Astrocyte (in vitro differentiated cells and primary cell): ENCODE measurements at regions not wholly inside any gene's neighbourhood (a gene's known extent, or its start where the extent isn't known, plus 50 kb on each side); places are given as distances from the start of the nearest gene placed in this dataset.

Experiments
- DNase-seq: peaks from one replicate; pipeline ENCODE4 v3.0.0-alpha.2; 2010; ENCODE audit warnings: low read depth
- FAIRE-seq: peaks from 2 replicates; lab custom pipeline; 2011; peaks lifted over from hg19 to GRCh38; lab: Jason Lieb, UNC
- H2AFZ ChIP-seq: 2 replicates; pipeline ENCODE4 v1.6.0; 2012; ENCODE audit warnings: low read depth, low read length, inconsistent platforms
- H3K27ac ChIP-seq: 2 replicates; pipeline ENCODE4 v1.5.1; 2011; ENCODE audit warnings: low read depth, low read length, inconsistent platforms
- H3K27me3 ChIP-seq: 2 replicates; pipeline ENCODE4 v1.6.0; 2011; ENCODE audit warnings: low read length, inconsistent platforms; ENCODE audit not compliant: insufficient read depth
- H3K36me3 ChIP-seq: 2 replicates; pipeline ENCODE4 v1.5.1; 2011; ENCODE audit warnings: low read length, inconsistent platforms; ENCODE audit not compliant: insufficient read depth
- H3K4me1 ChIP-seq: 2 replicates; pipeline ENCODE4 v1.5.1; 2011; ENCODE audit warnings: low read length, inconsistent platforms; ENCODE audit not compliant: insufficient read depth
- H3K4me2 ChIP-seq: 2 replicates; pipeline ENCODE4 v1.6.0; 2012; ENCODE audit warnings: low read length, inconsistent platforms
- H3K4me3 ChIP-seq: 2 replicates; pipeline ENCODE4 v1.5.1; 2011; ENCODE audit warnings: low read depth, mild to moderate bottlenecking, low read length, inconsistent platforms; ENCODE audit not compliant: insufficient read depth
- H3K79me2 ChIP-seq: 2 replicates; pipeline ENCODE4 v1.6.0; 2012; ENCODE audit warnings: mild to moderate bottlenecking, low read length, inconsistent platforms; ENCODE audit not compliant: insufficient read depth
- H3K9ac ChIP-seq: 2 replicates; pipeline ENCODE4 v1.6.0; 2012; ENCODE audit warnings: mild to moderate bottlenecking, low read length, inconsistent platforms
- H3K9me3 ChIP-seq: 2 replicates; pipeline ENCODE4 v1.5.1; 2012; ENCODE audit warnings: low read depth, mild to moderate bottlenecking, low read length, inconsistent platforms; ENCODE audit not compliant: insufficient read depth
- H4K20me1 ChIP-seq: 2 replicates; pipeline ENCODE4 v1.6.0; 2012; ENCODE audit warnings: low read length, inconsistent platforms; ENCODE audit not compliant: insufficient read depth
- H3K27ac Mint-ChIP-seq: one replicate; pipeline ENCODE4 v1.8.0; 2021; ENCODE audit warnings: mild to moderate bottlenecking, mixed read lengths; ENCODE audit not compliant: unreplicated experiment
- H3K27me3 Mint-ChIP-seq: one replicate; pipeline ENCODE4 v1.8.0; 2021; ENCODE audit warnings: low read depth, mixed read lengths; ENCODE audit not compliant: unreplicated experiment
- H3K36me3 Mint-ChIP-seq: one replicate; pipeline ENCODE4 v1.8.0; 2021; ENCODE audit warnings: low read depth, mixed read lengths; ENCODE audit not compliant: unreplicated experiment
- H3K4me1 Mint-ChIP-seq: one replicate; pipeline ENCODE4 v1.8.0; 2021; ENCODE audit warnings: low read depth, mixed read lengths; ENCODE audit not compliant: unreplicated experiment
- H3K4me3 Mint-ChIP-seq: one replicate; pipeline ENCODE4 v1.8.0; 2021; ENCODE audit warnings: mild to moderate bottlenecking, moderate library complexity, mixed read lengths; ENCODE audit not compliant: unreplicated experiment
- H3K9me3 Mint-ChIP-seq: one replicate; pipeline ENCODE4 v1.8.0; 2021; ENCODE audit warnings: mild to moderate bottlenecking, mixed read lengths; ENCODE audit not compliant: unreplicated experiment
- EZH2 ChIP-seq: IDR thresholded peaks from 2 replicates; pipeline ENCODE4 v1.6.1; 2012; ENCODE audit warnings: mild to moderate bottlenecking, low read length, inconsistent platforms; ENCODE audit not compliant: insufficient read depth
- TF ChIP-seq, protein P1 (sequence below): IDR thresholded peaks from 2 replicates; pipeline ENCODE4 v1.5.1; 2011; ENCODE audit warnings: low read depth, mild to moderate bottlenecking, inconsistent platforms, low read length, moderate library complexity; ENCODE audit not compliant: insufficient read depth

DNA sequence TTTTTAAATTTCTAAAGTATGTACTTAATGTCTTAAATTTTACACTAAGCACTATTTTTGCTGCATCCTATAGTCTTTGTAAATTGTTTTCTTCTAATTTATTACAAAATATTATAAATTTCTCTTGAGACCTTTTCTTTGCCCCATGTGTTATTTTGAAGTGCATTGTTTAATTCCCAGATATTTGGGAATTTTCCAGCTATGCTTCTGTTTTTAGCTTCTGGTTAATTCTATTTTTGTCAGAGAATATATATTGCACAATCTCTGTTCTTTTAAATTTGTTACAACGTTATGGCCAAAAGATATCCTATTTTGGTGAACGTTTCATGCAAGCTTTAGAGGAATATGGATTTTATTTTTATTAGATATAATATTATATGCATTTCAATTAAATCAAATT is 917.4 kb upstream of the MIR17HG start:
- Mint-ChIP-seq H3K9me3 (peaks cover 1% of the 10 kb centered on the region), H3K36me3 (no peaks in the 10 kb centered on the region), H3K27ac (no peak overlapping the region), H3K27me3 (no peaks in the 10 kb centered on the region), H3K4me3 (no peak overlapping the region), H3K4me1 (no peaks in the 10 kb centered on the region)
- Histone ChIP-seq H3K4me1 (no peaks in the 10 kb centered on the region), H3K27me3 (no peaks in the 10 kb centered on the region), H2AFZ (no peak overlapping the region), H3K27ac (no peak overlapping the region), H4K20me1 (no peaks in the 10 kb centered on the region), H3K9me3 (no peaks in the 10 kb centered on the region), H3K4me2 (no peak overlapping the region), H3K4me3 (no peak overlapping the region), H3K36me3 (no peaks in the 10 kb centered on the region), H3K79me2 (no peaks in the 10 kb centered on the region), H3K9ac (no peak overlapping the region)
- DNase-seq (no peak), FAIRE-seq (no peak)
- TF ChIP-seq, protein P1, sequence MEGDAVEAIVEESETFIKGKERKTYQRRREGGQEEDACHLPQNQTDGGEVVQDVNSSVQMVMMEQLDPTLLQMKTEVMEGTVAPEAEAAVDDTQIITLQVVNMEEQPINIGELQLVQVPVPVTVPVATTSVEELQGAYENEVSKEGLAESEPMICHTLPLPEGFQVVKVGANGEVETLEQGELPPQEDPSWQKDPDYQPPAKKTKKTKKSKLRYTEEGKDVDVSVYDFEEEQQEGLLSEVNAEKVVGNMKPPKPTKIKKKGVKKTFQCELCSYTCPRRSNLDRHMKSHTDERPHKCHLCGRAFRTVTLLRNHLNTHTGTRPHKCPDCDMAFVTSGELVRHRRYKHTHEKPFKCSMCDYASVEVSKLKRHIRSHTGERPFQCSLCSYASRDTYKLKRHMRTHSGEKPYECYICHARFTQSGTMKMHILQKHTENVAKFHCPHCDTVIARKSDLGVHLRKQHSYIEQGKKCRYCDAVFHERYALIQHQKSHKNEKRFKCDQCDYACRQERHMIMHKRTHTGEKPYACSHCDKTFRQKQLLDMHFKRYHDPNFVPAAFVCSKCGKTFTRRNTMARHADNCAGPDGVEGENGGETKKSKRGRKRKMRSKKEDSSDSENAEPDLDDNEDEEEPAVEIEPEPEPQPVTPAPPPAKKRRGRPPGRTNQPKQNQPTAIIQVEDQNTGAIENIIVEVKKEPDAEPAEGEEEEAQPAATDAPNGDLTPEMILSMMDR = no peak
- no peak for TF ChIP-seq EZH2

DNA sequence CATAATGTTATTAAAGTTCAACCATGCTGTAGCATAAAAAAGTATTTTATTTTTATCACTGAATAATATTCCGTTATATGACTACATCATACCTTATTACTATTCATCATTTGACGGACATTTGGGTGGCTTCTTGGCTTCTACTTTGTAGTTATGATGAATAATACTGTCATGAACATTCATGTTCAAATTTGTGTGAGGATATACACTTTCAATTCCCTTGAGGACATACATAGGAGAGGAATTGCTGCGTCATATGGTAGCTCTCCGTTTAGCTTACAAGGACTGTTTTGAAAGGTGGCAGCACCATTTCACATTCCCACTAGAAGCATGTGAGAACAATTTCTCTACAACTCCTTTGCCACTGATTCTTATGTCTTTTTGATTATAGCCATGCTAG is 910.8 kb upstream of the MIR17HG start:
- no peaks in the 10 kb centered on the region for H3K36me3 ChIP-seq
- no peak for FAIRE-seq
- DNase-seq = no peak

DNA sequence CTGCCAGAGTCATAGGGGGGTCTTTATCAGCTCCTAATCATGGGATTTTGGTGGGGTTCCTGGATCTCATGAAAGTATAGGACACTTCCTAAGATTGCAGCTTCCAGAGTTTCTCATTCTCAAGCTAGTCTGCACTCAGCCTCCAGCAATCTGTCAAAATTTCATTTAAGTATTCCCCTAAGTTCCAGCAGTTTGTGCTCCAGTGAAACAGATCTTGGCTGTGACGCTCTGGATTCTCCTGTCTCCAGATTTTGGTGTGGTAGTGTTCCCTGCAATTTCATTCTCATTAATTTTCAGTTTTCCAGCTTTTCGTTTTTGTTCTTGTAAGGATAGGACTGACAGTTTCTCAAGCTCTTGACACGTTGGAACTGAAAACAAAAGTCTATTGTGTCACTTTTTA is 908.9 kb upstream of the MIR17HG start:
- Mint-ChIP-seq H3K9me3 (no peaks in the 10 kb centered on the region), H3K4me1 (no peaks in the 10 kb centered on the region), H3K27me3 (no peaks in the 10 kb centered on the region), H3K27ac (no peak overlapping the region), H3K4me3 (no peak overlapping the region), H3K36me3 (no peaks in the 10 kb centered on the region)
- FAIRE-seq (peak; percentile 5), DNase-seq (no peak)
- Histone ChIP-seq H3K36me3 (no peaks in the 10 kb centered on the region), H3K9ac (no peak overlapping the region), H3K4me3 (no peak overlapping the region), H3K4me2 (no peak overlapping the region), H3K4me1 (no peaks in the 10 kb centered on the region), H3K27me3 (no peaks in the 10 kb centered on the region), H2AFZ (peak overlapping the region; percentile 31), H4K20me1 (no peaks in the 10 kb centered on the region), H3K79me2 (no peaks in the 10 kb centered on the region), H3K9me3 (no peaks in the 10 kb centered on the region), H3K27ac (no peak overlapping the region)
- TF ChIP-seq, protein P1 = no peak
- TF ChIP-seq EZH2 = no peak

More for the DNA sequence above, 910.8 kb upstream of the MIR17HG start:
- Histone ChIP-seq H2AFZ (no peak overlapping the region), H4K20me1 (no peaks in the 10 kb centered on the region), H3K4me3 (no peak overlapping the region), H3K4me1 (no peaks in the 10 kb centered on the region), H3K9me3 (no peaks in the 10 kb centered on the region), H3K27ac (no peak overlapping the region), H3K27me3 (no peaks in the 10 kb centered on the region), H3K9ac (no peak overlapping the region), H3K79me2 (no peaks in the 10 kb centered on the region), H3K4me2 (no peak overlapping the region)
- Mint-ChIP-seq H3K27me3 (no peaks in the 10 kb centered on the region), H3K4me3 (no peak overlapping the region), H3K9me3 (peaks cover 1% of the 10 kb centered on the region), H3K27ac (no peak overlapping the region), H3K36me3 (no peaks in the 10 kb centered on the region), H3K4me1 (no peaks in the 10 kb centered on the region)
- TF ChIP-seq, protein P1 = no peak
- TF ChIP-seq EZH2 = no peak
